NB4 (cell line): ENCODE measurements at regions not wholly inside any gene's neighbourhood (a gene's known extent, or its start where the extent isn't known, plus 50 kb on each side); places are given as distances from the start of the nearest gene placed in this dataset.

Experiments used
- DNase-seq: peaks from one replicate; pipeline ENCODE4 v3.0.0; 2010; ENCODE audit warnings: low read depth
- H3K4me3 ChIP-seq: one replicate; pipeline ENCODE4 v1.5.1; 2011; ENCODE audit warnings: mild to moderate bottlenecking, low read depth, low read length, moderate library complexity
- MYC ChIP-seq: IDR thresholded peaks from 2 replicates; pipeline ENCODE4 v1.6.1; 2011; ENCODE audit warnings: low read depth, low read length
- POLR2A ChIP-seq: IDR thresholded peaks from 2 replicates; pipeline ENCODE4 v1.6.1; 2011; ENCODE audit warnings: mild to moderate bottlenecking; ENCODE audit not compliant: insufficient read length; ENCODE audit errors: extremely low read depth
- TF ChIP-seq, protein P1 (sequence below): IDR thresholded peaks from one replicate; pipeline ENCODE4 v1.5.1; 2012; ENCODE audit warnings: low read depth, low read length
- TF ChIP-seq, protein P2 (sequence below): IDR thresholded peaks from 2 replicates; pipeline ENCODE4 v1.6.1; 2011; ENCODE audit warnings: low read depth, low read length

DNA sequence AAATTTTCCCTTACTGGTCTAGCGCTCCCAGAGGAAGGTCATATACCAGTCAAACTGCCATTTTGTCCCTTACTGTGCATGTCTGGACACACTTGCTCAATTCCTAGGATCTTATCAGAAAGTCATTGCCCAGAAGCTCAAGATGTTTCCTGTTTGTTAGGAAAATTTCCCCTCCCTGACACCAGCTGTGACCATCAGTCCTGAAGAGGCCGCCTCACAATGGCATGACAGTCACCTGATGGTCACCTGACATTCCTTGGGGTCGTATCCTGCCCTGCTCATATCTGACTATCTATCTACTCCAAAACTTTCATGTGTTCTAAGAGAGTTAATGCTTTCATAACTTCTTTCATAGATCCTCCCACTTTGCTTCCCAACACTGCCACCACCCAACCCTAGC lies 219.9 kb downstream of the OTOR start:
- DNase-seq: no peak
- H3K4me3 ChIP-seq: no peak overlapping the region
- TF ChIP-seq, protein P1, sequence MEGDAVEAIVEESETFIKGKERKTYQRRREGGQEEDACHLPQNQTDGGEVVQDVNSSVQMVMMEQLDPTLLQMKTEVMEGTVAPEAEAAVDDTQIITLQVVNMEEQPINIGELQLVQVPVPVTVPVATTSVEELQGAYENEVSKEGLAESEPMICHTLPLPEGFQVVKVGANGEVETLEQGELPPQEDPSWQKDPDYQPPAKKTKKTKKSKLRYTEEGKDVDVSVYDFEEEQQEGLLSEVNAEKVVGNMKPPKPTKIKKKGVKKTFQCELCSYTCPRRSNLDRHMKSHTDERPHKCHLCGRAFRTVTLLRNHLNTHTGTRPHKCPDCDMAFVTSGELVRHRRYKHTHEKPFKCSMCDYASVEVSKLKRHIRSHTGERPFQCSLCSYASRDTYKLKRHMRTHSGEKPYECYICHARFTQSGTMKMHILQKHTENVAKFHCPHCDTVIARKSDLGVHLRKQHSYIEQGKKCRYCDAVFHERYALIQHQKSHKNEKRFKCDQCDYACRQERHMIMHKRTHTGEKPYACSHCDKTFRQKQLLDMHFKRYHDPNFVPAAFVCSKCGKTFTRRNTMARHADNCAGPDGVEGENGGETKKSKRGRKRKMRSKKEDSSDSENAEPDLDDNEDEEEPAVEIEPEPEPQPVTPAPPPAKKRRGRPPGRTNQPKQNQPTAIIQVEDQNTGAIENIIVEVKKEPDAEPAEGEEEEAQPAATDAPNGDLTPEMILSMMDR: no peak
- TF ChIP-seq, protein P2, sequence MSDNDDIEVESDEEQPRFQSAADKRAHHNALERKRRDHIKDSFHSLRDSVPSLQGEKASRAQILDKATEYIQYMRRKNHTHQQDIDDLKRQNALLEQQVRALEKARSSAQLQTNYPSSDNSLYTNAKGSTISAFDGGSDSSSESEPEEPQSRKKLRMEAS: no peak
- TF ChIP-seq MYC: no peak
- TF ChIP-seq POLR2A: no peak

DNA sequence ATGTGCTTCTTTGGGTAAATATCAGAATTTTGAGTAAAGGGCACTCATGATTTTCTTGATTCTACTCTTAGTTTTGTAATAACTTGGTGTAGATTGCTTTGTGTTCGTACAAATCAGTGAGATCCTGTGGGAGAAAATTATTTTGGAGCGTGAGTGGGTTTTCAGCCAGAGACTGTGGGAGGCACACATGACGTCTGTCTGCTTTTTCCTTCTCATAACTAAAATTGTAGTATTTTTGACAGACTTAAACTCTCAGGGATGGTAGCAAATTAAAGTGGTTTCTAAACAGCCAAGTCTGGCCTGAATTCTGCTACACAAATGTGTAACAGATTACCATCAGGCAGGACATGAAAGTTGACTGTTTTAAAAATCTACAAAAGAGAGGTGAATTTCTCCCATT lies 222.6 kb downstream of the OTOR start:
- DNase-seq: no peak
- no peak overlapping the region for H3K4me3 ChIP-seq
- TF ChIP-seq, protein P1: no peak
- no peak for TF ChIP-seq POLR2A
- TF ChIP-seq, protein P2: no peak
- TF ChIP-seq MYC: no peak

DNA sequence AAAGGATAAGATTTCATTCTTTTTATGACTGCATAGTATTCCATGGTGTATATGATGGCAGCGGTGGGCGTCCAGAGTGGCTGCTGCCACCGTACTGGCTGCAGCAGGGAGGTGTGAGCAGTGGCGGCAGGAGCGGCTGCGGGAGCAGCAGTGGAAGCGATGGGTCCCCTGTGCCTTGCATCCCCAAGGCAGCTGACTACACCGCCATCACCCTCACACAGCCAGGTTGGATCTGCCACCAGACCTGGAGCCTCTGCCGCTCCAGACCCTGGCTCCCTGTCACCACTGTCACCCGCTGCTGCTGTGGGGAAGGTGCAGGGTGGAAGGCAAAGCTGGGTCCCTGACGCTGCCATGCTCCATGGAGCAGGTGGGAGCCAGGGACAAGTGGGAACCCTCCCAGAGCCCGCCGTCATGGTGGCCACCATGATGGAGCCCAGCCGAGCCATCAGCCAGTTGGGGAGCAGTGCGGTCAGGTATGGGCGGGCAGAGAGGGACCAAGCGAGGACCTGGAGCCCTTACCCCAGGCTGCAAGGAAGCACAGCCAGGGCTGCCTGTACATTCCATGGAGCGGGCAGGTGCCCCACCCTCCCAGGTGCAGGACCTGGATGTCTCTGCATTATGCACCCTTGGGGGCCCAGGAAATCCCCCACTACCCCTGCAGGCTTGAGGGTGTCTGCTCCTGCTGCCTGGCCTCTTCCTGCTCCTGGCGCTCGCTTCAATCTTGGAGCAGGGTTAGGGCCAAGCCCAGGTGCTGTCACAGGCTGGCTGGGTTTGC lies 226.1 kb downstream of the OTOR start:
- no peak for DNase-seq
- H3K4me3 ChIP-seq: no peak overlapping the region
- TF ChIP-seq MYC (no peak), POLR2A (no peak)
- TF ChIP-seq, protein P2: no peak
- TF ChIP-seq, protein P1: no peak

DNA sequence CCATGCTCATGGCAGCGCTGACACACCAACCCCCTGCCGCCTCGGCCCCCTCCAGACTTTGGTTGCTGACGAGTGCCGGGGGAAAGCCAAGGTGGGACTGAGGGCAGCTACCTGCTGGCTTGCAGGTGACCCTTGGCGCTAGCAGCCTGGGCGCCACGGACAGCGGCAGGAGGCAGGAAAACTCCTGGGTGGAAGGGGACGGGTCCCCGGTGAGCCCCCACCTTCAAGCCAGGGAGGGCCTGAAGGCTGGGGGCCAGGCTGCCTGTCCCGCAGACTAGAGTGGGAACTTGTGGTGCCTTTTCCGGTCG lies 226.7 kb downstream of the OTOR start:
- H3K4me3 ChIP-seq: no peak overlapping the region
- no peak for TF ChIP-seq MYC
- TF ChIP-seq, protein P1: no peak
- TF ChIP-seq, protein P2: no peak
- no peak for TF ChIP-seq POLR2A
- DNase-seq: no peak

DNA sequence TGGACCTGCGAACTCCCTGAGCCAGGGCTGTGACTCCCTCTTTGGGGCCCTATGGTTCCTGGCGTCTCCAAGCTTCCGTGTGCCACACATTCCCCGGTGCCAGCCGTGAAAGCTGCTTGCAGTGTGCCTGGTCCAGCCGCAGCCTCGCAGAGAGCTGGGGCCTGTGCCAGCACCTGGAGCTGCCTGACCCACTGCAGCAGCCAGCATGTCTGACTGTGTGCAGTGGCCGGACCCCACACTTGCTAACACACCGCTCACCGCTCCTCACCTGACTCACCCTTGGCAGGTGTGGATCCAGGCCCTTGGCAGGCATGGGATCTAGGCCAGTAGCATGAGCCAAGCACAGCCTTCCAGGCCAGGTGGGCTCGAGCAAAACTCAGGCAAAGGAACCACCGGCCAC lies 227.5 kb downstream of the OTOR start:
- no peak overlapping the region for H3K4me3 ChIP-seq
- TF ChIP-seq, protein P2: no peak
- TF ChIP-seq MYC: no peak
- no peak for TF ChIP-seq POLR2A
- TF ChIP-seq, protein P1: no peak
- DNase-seq: no peak
